Astrocyte of the cerebellum (primary cell): ENCODE measurements at regions not wholly inside any gene's neighbourhood (a gene's known extent, or its start where the extent isn't known, plus 50 kb on each side); places are given as distances from the start of the nearest gene placed in this dataset.
"Not testable (repeated sequence)": the region's sequence is repeated elsewhere in the genome, so short reads cannot be mapped to it uniquely, and the experiment has no call there.

Experiments used
- DNase-seq: peaks from one replicate; pipeline ENCODE4 v3.0.0-alpha.2; 2011; ENCODE audit warnings: low read depth
- H3K4me3 ChIP-seq: 2 replicates; pipeline ENCODE4 v1.5.1; 2011; ENCODE audit warnings: mild to moderate bottlenecking, low read depth, low read length, moderate library complexity
- CTCF ChIP-seq: IDR thresholded peaks from 2 replicates; pipeline ENCODE4 v1.5.1; 2012; ENCODE audit warnings: low read length, low read depth, moderate library complexity, mild to moderate bottlenecking; ENCODE audit errors: missing control alignments
- in situ Hi-C: cut with HindIII; loops from 2 replicates; pipeline ENCODE4 v1.10.0; 2017; ENCODE audit warnings: low sequenced_read_pairs

DNA sequence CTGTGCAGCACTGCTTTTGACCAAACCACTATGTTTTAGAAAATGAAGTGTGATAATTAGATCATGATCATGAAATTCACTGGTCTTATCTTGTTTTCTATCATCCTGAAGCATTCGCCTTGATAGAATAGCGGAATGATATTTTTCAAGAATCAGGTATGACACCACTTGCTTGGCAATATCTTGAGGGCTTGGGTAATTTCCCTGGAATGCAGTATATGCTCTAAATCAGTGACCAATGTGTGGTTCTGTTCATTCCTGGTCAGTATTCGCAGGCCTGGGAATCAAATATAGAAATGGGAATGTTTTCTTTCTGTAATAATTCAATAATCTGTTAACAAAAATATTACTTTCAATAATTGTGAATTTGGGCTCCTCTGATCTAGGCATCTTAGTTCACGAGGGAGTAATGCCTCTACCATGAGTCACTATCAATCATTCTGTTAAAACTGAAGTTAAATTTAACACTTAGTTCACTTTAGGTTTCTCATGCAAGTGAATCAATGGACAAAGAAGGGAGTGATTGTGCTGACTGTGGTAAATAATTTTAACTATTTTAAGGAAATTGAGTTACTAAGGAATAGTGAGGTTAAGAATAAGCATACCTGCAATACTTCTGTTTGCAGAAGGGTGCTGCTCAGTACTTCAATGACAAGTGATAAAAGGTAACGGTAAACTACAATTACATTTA lies 137.9 kb downstream of the PCDH20 start:
- H3K4me3 ChIP-seq, result no peak overlapping the region
- in situ Hi-C loops, result no loop called here
- TF ChIP-seq CTCF, result no peak
- no peak for DNase-seq

DNA sequence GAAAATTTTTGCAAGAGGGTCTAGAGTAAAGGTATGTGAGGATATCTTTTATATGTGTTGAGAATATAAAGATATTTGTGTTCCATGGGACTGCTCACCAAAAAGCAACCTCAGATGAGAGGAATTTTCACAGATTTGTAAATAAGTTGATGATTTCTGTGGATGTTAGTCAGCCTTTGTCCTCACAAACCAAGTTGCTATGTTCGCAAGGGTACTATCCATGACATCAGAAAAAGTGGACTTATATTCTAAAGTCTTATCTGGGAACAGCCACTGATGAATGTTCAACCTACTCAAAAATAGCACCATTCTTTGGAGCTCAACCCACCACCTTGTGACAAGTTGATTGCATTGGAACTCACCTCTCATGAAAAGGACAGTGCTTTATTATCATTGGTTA lies 138.6 kb downstream of the PCDH20 start:
- in situ Hi-C loops, result no loop called here
- H3K4me3 ChIP-seq, result no peak overlapping the region
- no peak for TF ChIP-seq CTCF
- no peak for DNase-seq

DNA sequence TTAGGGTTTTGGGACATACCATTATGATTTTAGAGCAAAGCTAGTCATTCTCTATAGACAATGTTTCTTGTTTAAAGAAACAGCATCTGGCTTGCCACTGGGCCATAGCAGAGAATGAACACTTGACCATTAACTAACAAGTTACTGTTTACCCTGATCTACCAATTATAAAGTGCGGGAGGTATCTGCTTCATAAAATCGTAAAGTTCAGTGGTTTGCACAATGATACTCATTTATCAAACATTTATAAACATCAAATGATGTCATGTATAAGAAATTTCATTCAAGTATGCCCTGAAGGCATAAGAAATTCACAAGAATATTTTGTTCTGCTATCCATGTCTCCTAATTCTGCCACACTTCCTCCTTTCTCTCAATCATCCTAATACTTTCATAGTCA lies 139.2 kb downstream of the PCDH20 start:
- TF ChIP-seq CTCF, result no peak
- in situ Hi-C loops, result no loop called here
- no peak for DNase-seq
- no peak overlapping the region for H3K4me3 ChIP-seq

DNA sequence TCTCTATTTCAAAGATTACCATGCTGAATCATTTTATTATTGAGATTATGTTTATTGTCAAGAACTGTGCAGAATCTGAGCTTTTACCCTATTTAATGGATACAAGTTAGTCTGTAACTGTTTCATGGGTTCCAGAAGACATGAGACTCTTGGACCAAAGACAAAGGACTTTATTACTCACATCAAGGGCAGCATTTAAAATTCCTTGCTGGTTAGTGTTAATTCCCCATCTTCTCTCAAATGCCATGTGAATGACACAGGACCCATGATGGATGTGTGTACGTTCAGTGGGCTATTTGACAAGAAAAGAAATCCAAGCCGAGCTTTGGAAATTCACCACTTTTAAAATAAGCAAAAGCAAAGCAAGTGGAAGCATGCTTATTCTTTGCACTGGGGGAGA lies 139.9 kb downstream of the PCDH20 start:
- H3K4me3 ChIP-seq, result no peak overlapping the region
- no peak for DNase-seq
- no peak for TF ChIP-seq CTCF
- in situ Hi-C loops, result no loop called here

- DNase-seq, result no peak
Observed at GRCh38 chr13:61275251-61275650, 140.4 kb downstream of the PCDH20 start.

DNA sequence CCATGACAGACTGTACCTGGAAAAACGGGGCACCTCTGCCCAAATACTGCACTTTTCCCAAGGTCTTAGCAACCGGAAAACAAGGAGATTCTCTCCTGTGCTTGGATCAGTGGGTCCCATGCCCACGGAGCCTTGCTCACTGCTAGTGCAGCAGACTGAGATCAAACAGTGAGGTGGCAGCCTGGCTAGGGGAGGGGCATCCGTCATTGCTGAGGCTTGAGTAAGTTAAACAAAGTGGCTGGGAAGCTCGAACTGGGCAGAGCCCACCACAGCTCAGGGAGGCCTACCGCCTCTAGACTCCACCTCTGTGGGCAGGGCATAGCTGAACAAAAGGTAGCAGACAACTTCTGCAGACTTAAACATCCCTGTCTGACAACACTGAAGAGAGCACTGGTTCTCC lies 148.8 kb downstream of the PCDH20 start:
- in situ Hi-C loops, DNase-seq, H3K4me3 ChIP-seq: not testable (repeated sequence)

More at GRCh38 chr13:61275251-61275650, 140.4 kb downstream of the PCDH20 start:
- in situ Hi-C loops, result no loop called here
- no peak for TF ChIP-seq CTCF
- no peak overlapping the region for H3K4me3 ChIP-seq

DNA sequence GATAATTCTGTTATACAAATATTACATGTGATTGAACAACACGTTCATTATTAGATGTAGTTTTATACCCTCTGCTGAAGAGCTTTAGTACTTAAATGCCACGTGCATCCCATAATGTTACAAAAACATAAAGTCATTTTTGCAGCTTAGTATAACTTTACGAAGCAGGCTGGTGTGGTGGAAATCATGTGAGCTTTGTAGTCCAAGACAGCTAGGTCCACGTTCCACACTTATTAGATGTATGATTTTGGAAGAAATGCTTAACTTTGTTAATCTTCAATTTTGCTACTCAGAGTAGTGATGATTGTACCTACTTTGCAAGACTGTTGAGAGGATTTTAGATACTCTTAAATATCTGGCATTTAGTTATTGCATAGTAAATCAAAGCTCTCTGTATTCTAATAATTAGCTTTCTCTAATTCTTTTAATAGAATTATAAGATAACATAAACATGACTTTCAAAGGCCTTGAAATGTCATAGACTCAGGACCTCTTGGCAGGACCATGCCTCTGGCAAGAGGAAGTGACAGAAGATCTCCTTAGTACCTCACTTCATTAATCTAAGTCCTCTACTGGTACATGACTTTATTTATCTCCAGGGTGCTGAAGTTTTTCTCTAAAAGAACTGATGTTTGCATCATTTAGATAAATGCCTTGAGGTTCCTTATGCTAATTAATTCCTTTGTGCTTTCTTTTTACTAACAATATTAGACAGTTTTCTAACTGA lies 153.7 kb downstream of the PCDH20 start:
- no peak overlapping the region for H3K4me3 ChIP-seq
- TF ChIP-seq CTCF, result no peak
- DNase-seq, result no peak
- in situ Hi-C loops, result no loop called here
